DOHH2 (cell line): ENCODE measurements at regions not wholly inside any gene's neighbourhood (a gene's known extent, or its start where the extent isn't known, plus 50 kb on each side); places are given as distances from the start of the nearest gene placed in this dataset.
"Not testable (repeated sequence)": the region's sequence is repeated elsewhere in the genome, so short reads cannot be mapped to it uniquely, and the experiment has no call there.

Experiments
- H3F3A ChIP-seq: fragments of 200-600 bp; sonication (generic), shearing (Covaris generic); 2 replicates; pipeline ENCODE4 v1.6.0; 2016; ENCODE audit warnings: antibody characterized with exemption, mild to moderate bottlenecking; ENCODE audit not compliant: control insufficient read depth, insufficient read depth
- H3K27ac ChIP-seq: fragments of 200-600 bp; sonication (generic); 2 replicates; pipeline ENCODE4 v1.5.1; 2014; ENCODE audit warnings: low read depth, mild to moderate bottlenecking, low read length, moderate library complexity
- H3K27me3 ChIP-seq: fragments of 200-600 bp; sonication (generic); 2 replicates; pipeline ENCODE4 v1.6.1; 2014; ENCODE audit warnings: mild to moderate bottlenecking, low read length, mixed read lengths; ENCODE audit not compliant: control insufficient read depth
- H3K36me3 ChIP-seq: fragments of 200-600 bp; sonication (generic); 2 replicates; pipeline ENCODE4 v1.6.1; 2014; ENCODE audit warnings: mild to moderate bottlenecking, low read length, moderate library complexity, mixed read lengths; ENCODE audit not compliant: control insufficient read depth
- H3K4me1 ChIP-seq: fragments of 200-600 bp; sonication (generic); 2 replicates; pipeline ENCODE4 v1.6.1; 2014; ENCODE audit warnings: mild to moderate bottlenecking, low read length, mixed read lengths; ENCODE audit not compliant: control insufficient read depth
- H3K4me2 ChIP-seq: fragments of 200-600 bp; sonication (generic); 2 replicates; pipeline ENCODE4 v1.6.0; 2014; ENCODE audit warnings: mild to moderate bottlenecking, low read length, moderate library complexity
- H3K4me3 ChIP-seq: fragments of 200-600 bp; sonication (generic); 2 replicates; pipeline ENCODE4 v1.5.1; 2014; ENCODE audit warnings: mild to moderate bottlenecking, low read length, mixed read lengths
- H3K79me2 ChIP-seq: fragments of 200-600 bp; sonication (generic); 2 replicates; pipeline ENCODE4 v1.6.1; 2014; ENCODE audit warnings: mild to moderate bottlenecking, low read length, mixed read lengths; ENCODE audit not compliant: control insufficient read depth
- H3K9me2 ChIP-seq: fragments of 200-600 bp; sonication (generic); replicated peaks from 2 replicates; pipeline ENCODE4 v1.6.1; 2014; ENCODE audit warnings: mild to moderate bottlenecking, low read length, mixed read lengths; ENCODE audit not compliant: control insufficient read depth
- H3K9me3 ChIP-seq: fragments of 200-600 bp; sonication (generic); 2 replicates; pipeline ENCODE4 v1.6.1; 2014; ENCODE audit warnings: antibody characterized with exemption, low read length, mixed read lengths; ENCODE audit not compliant: control insufficient read depth, insufficient read depth
- H4K20me1 ChIP-seq: fragments of 200-600 bp; sonication (generic); 2 replicates; pipeline ENCODE4 v1.6.0; 2014; ENCODE audit warnings: low read depth, mild to moderate bottlenecking, antibody characterized with exemption, low read length, moderate library complexity; ENCODE audit not compliant: control insufficient read depth, insufficient read depth
- CTCF ChIP-seq: fragments of 200-600 bp; sonication (generic); IDR thresholded peaks from one replicate; pipeline ENCODE4 v1.5.1; 2014; ENCODE audit warnings: antibody characterized with exemption, mild to moderate bottlenecking, low read depth, low read length; ENCODE audit not compliant: poor library complexity, severe bottlenecking
- EZH2phosphoT487 ChIP-seq: fragments of 200-600 bp; sonication (generic); IDR thresholded peaks from 2 replicates; pipeline ENCODE4 v1.6.1; 2017; ENCODE audit warnings: borderline replicate concordance, mild to moderate bottlenecking, antibody characterized with exemption, low read length, moderate library complexity, mixed read lengths

GRCh38 chr22:16696900-16697299 is 104.3 kb upstream of the CCT8L2 start:
- H3K4me1 ChIP-seq, H3F3A ChIP-seq, H3K36me3 ChIP-seq, H3K4me3 ChIP-seq, H3K27me3 ChIP-seq, H3K9me3 ChIP-seq, H3K4me2 ChIP-seq, H4K20me1 ChIP-seq, H3K27ac ChIP-seq, H3K79me2 ChIP-seq, H3K9me2 ChIP-seq: not testable (repeated sequence)

- Histone ChIP-seq H3K79me2 (no peaks in the 10 kb centered on the region), H3K27ac (no peak overlapping the region), H3K4me2 (no peak overlapping the region), H4K20me1 (no peaks in the 10 kb centered on the region), H3F3A (no peaks in the 10 kb centered on the region), H3K27me3 (no peaks in the 10 kb centered on the region), H3K4me1 (no peaks in the 10 kb centered on the region), H3K4me3 (no peak overlapping the region), H3K9me2 (no peaks in the 10 kb centered on the region), H3K9me3 (no peaks in the 10 kb centered on the region), H3K36me3 (no peaks in the 10 kb centered on the region)
- TF ChIP-seq CTCF, result no peak
- TF ChIP-seq EZH2phosphoT487, result no peak
These were observed 102.7 kb upstream of the CCT8L2 start for GRCh38 chr22:16695261-16695660.

- H3K9me2 ChIP-seq, H4K20me1 ChIP-seq, H3K4me3 ChIP-seq, H3K4me2 ChIP-seq, H3K9me3 ChIP-seq, H3K36me3 ChIP-seq, H3K79me2 ChIP-seq, H3K4me1 ChIP-seq, H3F3A ChIP-seq, H3K27ac ChIP-seq, H3K27me3 ChIP-seq: not testable (repeated sequence)
- peak; percentile 16 for TF ChIP-seq CTCF
These were observed 101.1 kb upstream of the CCT8L2 start for GRCh38 chr22:16693747-16694146.

- H3K79me2 ChIP-seq, H3K27me3 ChIP-seq, H3K4me3 ChIP-seq, H3K9me3 ChIP-seq, H3K4me2 ChIP-seq, H3F3A ChIP-seq, H3K27ac ChIP-seq, H4K20me1 ChIP-seq, H3K4me1 ChIP-seq, H3K36me3 ChIP-seq, H3K9me2 ChIP-seq: not testable (repeated sequence)
These were observed 96.7 kb upstream of the CCT8L2 start for GRCh38 chr22:16689358-16689757.

- not testable (repeated sequence) for H3K79me2 ChIP-seq, H3K4me3 ChIP-seq, H3K36me3 ChIP-seq, H3K4me1 ChIP-seq, H3F3A ChIP-seq, H3K4me2 ChIP-seq, H3K9me2 ChIP-seq, H3K9me3 ChIP-seq, H3K27me3 ChIP-seq, H3K27ac ChIP-seq, H4K20me1 ChIP-seq
These were observed 88.7 kb upstream of the CCT8L2 start for GRCh38 chr22:16681290-16681689.

GRCh38 chr22:16680209-16680899 is 87.7 kb upstream of the CCT8L2 start:
- not testable (repeated sequence) for H3K27ac ChIP-seq, H3K4me2 ChIP-seq, H3F3A ChIP-seq, H3K79me2 ChIP-seq, H3K9me2 ChIP-seq, H3K9me3 ChIP-seq, H3K36me3 ChIP-seq, H3K27me3 ChIP-seq, H3K4me3 ChIP-seq, H3K4me1 ChIP-seq, H4K20me1 ChIP-seq

GRCh38 chr22:16679191-16679834 is 86.7 kb upstream of the CCT8L2 start:
- H3K79me2 ChIP-seq, H4K20me1 ChIP-seq, H3K27ac ChIP-seq, H3K36me3 ChIP-seq, H3K4me3 ChIP-seq, H3K4me1 ChIP-seq, H3F3A ChIP-seq, H3K27me3 ChIP-seq, H3K9me2 ChIP-seq, H3K4me2 ChIP-seq, H3K9me3 ChIP-seq: not testable (repeated sequence)
